ENCODE measurements at regions not wholly inside any gene's neighbourhood (a gene's known extent, or its start where the extent isn't known, plus 50 kb on each side); places are given as distances from the start of the nearest gene placed in this dataset.

DNA sequence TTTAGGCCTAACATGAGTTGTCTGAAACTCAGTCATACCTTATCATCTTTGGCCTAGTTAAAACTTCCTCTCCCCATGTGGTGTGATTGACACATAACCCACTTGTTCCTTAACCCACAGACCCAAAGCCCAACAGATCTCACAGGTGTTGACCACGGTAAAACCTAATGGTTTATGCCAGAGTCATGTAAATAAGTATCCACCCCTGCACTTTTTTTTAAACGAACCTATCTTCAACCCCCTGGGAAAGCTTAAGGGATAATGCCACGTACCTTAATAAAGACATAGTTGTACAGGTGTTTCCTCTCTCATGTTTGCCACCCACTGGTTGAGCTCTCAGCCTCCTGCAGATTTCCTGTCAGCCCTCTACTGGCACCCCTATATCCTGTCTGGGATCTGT lies 709.3 kb upstream of the CCDC179 start:
- ChIA-PET CTCF (interaction anchor here (1.2 kb wide), 1 partner anchor 29 kb away, joined by 6 read pairs; no protein-coding TSS in a partner anchor), POLR2A (no interaction called here)
- no peak for DNase-seq (ENCODE audit: low read depth)
- no peak overlapping the region for H3K4me3 ChIP-seq (ENCODE audit: low read depth, low read length)
- no peaks in the 10 kb centered on the region for H3K27me3 ChIP-seq (ENCODE audit: control insufficient read depth, insufficient read depth, low read length)
- TF ChIP-seq, protein P1, sequence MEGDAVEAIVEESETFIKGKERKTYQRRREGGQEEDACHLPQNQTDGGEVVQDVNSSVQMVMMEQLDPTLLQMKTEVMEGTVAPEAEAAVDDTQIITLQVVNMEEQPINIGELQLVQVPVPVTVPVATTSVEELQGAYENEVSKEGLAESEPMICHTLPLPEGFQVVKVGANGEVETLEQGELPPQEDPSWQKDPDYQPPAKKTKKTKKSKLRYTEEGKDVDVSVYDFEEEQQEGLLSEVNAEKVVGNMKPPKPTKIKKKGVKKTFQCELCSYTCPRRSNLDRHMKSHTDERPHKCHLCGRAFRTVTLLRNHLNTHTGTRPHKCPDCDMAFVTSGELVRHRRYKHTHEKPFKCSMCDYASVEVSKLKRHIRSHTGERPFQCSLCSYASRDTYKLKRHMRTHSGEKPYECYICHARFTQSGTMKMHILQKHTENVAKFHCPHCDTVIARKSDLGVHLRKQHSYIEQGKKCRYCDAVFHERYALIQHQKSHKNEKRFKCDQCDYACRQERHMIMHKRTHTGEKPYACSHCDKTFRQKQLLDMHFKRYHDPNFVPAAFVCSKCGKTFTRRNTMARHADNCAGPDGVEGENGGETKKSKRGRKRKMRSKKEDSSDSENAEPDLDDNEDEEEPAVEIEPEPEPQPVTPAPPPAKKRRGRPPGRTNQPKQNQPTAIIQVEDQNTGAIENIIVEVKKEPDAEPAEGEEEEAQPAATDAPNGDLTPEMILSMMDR (IDR thresholded peaks at IDR 0.05; ENCODE audit: insufficient read depth, low read depth, low read length), result no peak
- no peaks in the 10 kb centered on the region for H3K36me3 ChIP-seq (ENCODE audit: control insufficient read depth, insufficient read depth, low read length)

DNA sequence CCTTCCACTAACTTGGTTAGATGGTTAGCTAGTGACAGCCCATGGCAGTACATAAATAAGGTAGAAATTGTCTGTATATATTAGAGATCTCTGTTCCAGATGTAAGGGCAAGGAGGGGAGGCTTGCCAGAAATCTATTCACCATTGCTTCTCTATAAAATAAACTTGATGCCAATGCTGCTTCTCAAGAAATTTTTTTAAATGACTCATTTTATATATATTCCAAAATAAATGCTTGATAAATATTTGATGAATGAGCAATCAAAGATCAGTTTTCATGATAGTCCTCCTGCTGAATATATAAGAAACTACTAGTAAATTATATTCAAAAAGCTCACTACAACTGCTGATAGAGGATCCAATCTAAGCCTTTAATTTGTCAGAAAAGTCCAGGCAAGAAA lies 710.6 kb upstream of the CCDC179 start:
- DNase-seq (ENCODE audit: low read depth), result no peak
- POLR2A ChIA-PET, result no interaction called here
- CTCF ChIA-PET, result interaction anchor here (1.2 kb wide), 1 partner anchor 31 kb away, joined by 6 read pairs; no protein-coding TSS in a partner anchor
- H3K36me3 ChIP-seq (ENCODE audit: control insufficient read depth, insufficient read depth, low read length), result no peaks in the 10 kb centered on the region
- no peaks in the 10 kb centered on the region for H3K27me3 ChIP-seq (ENCODE audit: control insufficient read depth, insufficient read depth, low read length)
- TF ChIP-seq, protein P1 (IDR thresholded peaks at IDR 0.05; ENCODE audit: insufficient read depth, low read depth, low read length), result no peak
- H3K4me3 ChIP-seq (ENCODE audit: low read depth, low read length), result no peak overlapping the region

DNA sequence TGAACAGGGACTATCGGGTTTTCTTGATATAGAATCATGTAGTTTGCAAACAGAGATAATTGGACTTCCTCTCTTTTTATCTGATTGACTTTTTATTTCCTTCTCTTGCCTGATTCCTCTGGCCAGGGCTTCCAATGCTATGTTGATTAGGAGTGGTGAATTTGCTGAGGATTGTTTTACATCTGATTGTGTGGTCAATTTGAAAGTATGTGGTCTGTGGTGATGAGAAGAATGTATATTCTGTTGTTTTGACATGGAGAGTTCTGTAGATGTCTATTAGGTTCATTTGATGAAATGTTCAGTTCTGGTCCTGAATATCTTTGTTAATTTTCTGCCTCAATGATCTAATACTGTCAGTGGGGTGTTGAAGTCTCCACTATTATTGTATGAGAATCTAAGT lies 713.2 kb upstream of the CCDC179 start:
- ChIA-PET POLR2A (no interaction called here), CTCF (no interaction called here)
- DNase-seq (ENCODE audit: low read depth), result no peak
- Histone ChIP-seq H3K27me3 (ENCODE audit: control insufficient read depth, insufficient read depth, low read length) (no peaks in the 10 kb centered on the region), H3K4me3 (ENCODE audit: low read depth, low read length) (no peak overlapping the region), H3K36me3 (ENCODE audit: control insufficient read depth, insufficient read depth, low read length) (no peaks in the 10 kb centered on the region)
- TF ChIP-seq, protein P1 (IDR thresholded peaks at IDR 0.05; ENCODE audit: insufficient read depth, low read depth, low read length), result no peak

DNA sequence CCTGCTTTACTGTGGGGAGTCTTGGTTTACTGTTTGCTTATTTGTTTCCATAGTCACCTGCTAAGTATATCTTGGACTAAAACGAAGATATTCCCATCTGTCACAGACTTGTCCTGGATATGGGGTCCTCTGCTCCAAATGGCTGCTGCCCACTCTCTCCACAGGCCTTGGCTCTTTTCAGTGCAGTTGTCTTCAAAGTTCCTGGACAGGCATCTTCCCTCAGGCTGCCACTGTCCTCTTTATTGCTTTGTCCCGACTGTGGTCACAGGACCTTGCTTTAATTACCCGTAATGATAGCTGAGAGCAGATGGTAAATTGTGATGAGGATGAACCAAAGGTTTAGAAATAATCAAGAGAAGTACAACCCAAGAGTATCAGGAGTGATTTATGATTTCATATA lies 713.9 kb upstream of the CCDC179 start:
- POLR2A ChIA-PET, result no interaction called here
- Histone ChIP-seq H3K27me3 (ENCODE audit: control insufficient read depth, insufficient read depth, low read length) (no peaks in the 10 kb centered on the region), H3K36me3 (ENCODE audit: control insufficient read depth, insufficient read depth, low read length) (no peaks in the 10 kb centered on the region), H3K4me3 (ENCODE audit: low read depth, low read length) (no peak overlapping the region)
- TF ChIP-seq, protein P1 (IDR thresholded peaks at IDR 0.05; ENCODE audit: insufficient read depth, low read depth, low read length), result no peak
- CTCF ChIA-PET, result no interaction called here
- DNase-seq (ENCODE audit: low read depth), result no peak

DNA sequence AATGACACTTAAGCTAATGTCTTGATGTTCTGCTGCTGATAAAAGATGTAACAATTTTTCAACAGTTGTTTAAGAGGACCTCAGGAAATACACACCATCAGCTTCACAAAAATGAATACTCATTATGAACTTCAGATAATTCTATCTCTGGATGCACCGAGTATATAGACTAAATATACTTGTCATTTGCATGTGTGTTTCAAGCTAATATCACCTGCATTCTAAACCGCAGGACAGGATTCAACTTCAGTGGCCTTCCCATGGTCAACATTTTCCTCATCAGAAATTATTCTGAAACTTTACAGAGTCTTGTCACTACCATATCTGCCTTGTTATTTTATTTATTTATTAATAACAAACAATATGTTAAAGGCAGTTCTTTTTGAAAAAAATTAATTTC lies 717.0 kb upstream of the CCDC179 start:
- POLR2A ChIA-PET, result no interaction called here
- Histone ChIP-seq H3K36me3 (ENCODE audit: control insufficient read depth, insufficient read depth, low read length) (no peaks in the 10 kb centered on the region), H3K27me3 (ENCODE audit: control insufficient read depth, insufficient read depth, low read length) (no peaks in the 10 kb centered on the region), H3K4me3 (ENCODE audit: low read depth, low read length) (no peak overlapping the region)
- CTCF ChIA-PET, result no interaction called here
- TF ChIP-seq, protein P1 (IDR thresholded peaks at IDR 0.05; ENCODE audit: insufficient read depth, low read depth, low read length), result no peak
- DNase-seq (ENCODE audit: low read depth), result no peak
